Endothelial cell (in vitro differentiated cells): ENCODE measurements at regions not wholly inside any gene's neighbourhood (a gene's known extent, or its start where the extent isn't known, plus 50 kb on each side); places are given as distances from the start of the nearest gene placed in this dataset.

Experiments
- DNase-seq: peaks from one replicate; pipeline ENCODE4 v3.0.0; 2021; ENCODE audit warnings: low spot score
- H3K27ac Mint-ChIP-seq: one replicate; pipeline ENCODE4 v1.8.0; 2021; ENCODE audit warnings: mixed read lengths, inconsistent platforms; ENCODE audit not compliant: unreplicated experiment
- H3K27me3 Mint-ChIP-seq: one replicate; pipeline ENCODE4 v1.8.0; 2021; ENCODE audit warnings: mild to moderate bottlenecking, moderate library complexity, mixed read lengths, inconsistent platforms; ENCODE audit not compliant: unreplicated experiment
- H3K36me3 Mint-ChIP-seq: one replicate; pipeline ENCODE4 v1.8.0; 2021; ENCODE audit warnings: mild to moderate bottlenecking, low read depth, mixed read lengths, inconsistent platforms; ENCODE audit not compliant: unreplicated experiment
- H3K4me1 Mint-ChIP-seq: one replicate; pipeline ENCODE4 v1.8.0; 2021; ENCODE audit warnings: mild to moderate bottlenecking, mixed read lengths, inconsistent platforms; ENCODE audit not compliant: unreplicated experiment
- H3K4me3 Mint-ChIP-seq: one replicate; pipeline ENCODE4 v1.8.0; 2021; ENCODE audit warnings: mild to moderate bottlenecking, mixed read lengths, inconsistent platforms; ENCODE audit not compliant: unreplicated experiment
- H3K9me3 Mint-ChIP-seq: one replicate; pipeline ENCODE4 v1.8.0; 2021; ENCODE audit warnings: mixed read lengths, inconsistent platforms; ENCODE audit not compliant: unreplicated experiment
- TF ChIP-seq, protein P1 (sequence below): fragments of 200-600 bp; sonication (generic); IDR thresholded peaks from one replicate; pipeline ENCODE4 v1.5.0; 2021; ENCODE audit warnings: antibody characterized with exemption; ENCODE audit not compliant: unreplicated experiment

DNA sequence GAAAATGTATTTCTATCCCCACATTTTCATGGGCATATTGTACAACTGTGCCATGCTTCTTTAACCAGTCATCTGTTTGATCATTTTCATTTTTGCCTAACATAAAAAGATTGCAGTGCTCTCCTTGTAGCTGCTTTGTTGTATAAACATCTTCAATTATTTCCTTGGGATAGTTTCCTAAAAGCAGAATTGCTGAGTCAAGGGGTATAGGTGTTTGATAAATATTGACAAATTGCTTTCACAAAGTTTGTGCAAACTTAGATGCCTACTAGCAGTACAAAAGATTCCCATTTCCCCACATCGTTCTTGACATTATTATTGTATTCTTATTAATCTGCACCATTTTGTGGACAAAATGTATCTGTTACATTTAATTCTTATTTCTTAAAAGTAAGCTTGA, 479.6 kb downstream of the FBXO15 start:
- no peak overlapping the region for H3K27ac Mint-ChIP-seq
- no peaks in the 10 kb centered on the region for H3K4me1 Mint-ChIP-seq
- H3K4me3 Mint-ChIP-seq, result no peak overlapping the region
- H3K27me3 Mint-ChIP-seq, result no peaks in the 10 kb centered on the region
- TF ChIP-seq, protein P1, sequence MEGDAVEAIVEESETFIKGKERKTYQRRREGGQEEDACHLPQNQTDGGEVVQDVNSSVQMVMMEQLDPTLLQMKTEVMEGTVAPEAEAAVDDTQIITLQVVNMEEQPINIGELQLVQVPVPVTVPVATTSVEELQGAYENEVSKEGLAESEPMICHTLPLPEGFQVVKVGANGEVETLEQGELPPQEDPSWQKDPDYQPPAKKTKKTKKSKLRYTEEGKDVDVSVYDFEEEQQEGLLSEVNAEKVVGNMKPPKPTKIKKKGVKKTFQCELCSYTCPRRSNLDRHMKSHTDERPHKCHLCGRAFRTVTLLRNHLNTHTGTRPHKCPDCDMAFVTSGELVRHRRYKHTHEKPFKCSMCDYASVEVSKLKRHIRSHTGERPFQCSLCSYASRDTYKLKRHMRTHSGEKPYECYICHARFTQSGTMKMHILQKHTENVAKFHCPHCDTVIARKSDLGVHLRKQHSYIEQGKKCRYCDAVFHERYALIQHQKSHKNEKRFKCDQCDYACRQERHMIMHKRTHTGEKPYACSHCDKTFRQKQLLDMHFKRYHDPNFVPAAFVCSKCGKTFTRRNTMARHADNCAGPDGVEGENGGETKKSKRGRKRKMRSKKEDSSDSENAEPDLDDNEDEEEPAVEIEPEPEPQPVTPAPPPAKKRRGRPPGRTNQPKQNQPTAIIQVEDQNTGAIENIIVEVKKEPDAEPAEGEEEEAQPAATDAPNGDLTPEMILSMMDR, result no peak
- H3K9me3 Mint-ChIP-seq, result no peaks in the 10 kb centered on the region
- H3K36me3 Mint-ChIP-seq, result no peaks in the 10 kb centered on the region
- no peak for DNase-seq

DNA sequence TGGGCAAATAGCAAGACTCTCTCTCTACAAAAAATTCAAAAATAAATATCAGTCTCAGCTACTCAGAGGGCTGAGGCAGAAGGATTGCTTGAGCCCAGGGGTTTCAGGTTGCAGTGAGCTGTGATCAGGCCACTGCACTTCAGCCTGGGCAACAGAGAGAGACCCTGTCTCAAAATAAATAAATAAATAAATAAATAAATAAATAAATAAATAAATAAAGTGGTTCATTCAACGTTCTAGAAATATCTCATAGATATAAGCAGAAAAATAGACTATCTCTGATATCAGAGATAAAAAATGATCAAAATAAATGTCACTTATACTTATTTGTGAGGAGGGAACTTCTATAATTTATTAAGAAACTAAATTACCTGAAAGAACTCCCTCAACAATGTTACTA, 480.9 kb downstream of the FBXO15 start:
- H3K4me3 Mint-ChIP-seq, result no peak overlapping the region
- no peak for DNase-seq
- H3K9me3 Mint-ChIP-seq, result no peaks in the 10 kb centered on the region
- no peaks in the 10 kb centered on the region for H3K36me3 Mint-ChIP-seq
- H3K27ac Mint-ChIP-seq, result no peak overlapping the region
- H3K27me3 Mint-ChIP-seq, result no peaks in the 10 kb centered on the region
- TF ChIP-seq, protein P1, result no peak
- H3K4me1 Mint-ChIP-seq, result peaks cover 3% of the 10 kb centered on the region

GRCh38 chr18:73664896-73665295, 482.7 kb downstream of the FBXO15 start:
- Mint-ChIP-seq H3K27ac (no peak overlapping the region), H3K4me1 (peaks cover 19% of the 10 kb centered on the region)
- TF ChIP-seq, protein P1, result no peak

GRCh38 chr18:73663581-73663980, 484.1 kb downstream of the FBXO15 start:
- no peak for DNase-seq
- peaks cover 5% of the 10 kb centered on the region for H3K27me3 Mint-ChIP-seq
- no peak overlapping the region for H3K27ac Mint-ChIP-seq
- H3K4me3 Mint-ChIP-seq, result no peak overlapping the region
- H3K36me3 Mint-ChIP-seq, result no peaks in the 10 kb centered on the region
- TF ChIP-seq, protein P1, result no peak
- no peaks in the 10 kb centered on the region for H3K9me3 Mint-ChIP-seq
- peaks cover 19% of the 10 kb centered on the region for H3K4me1 Mint-ChIP-seq

More at GRCh38 chr18:73664896-73665295, 482.7 kb downstream of the FBXO15 start:
- H3K9me3 Mint-ChIP-seq, result no peaks in the 10 kb centered on the region
- H3K4me3 Mint-ChIP-seq, result no peak overlapping the region
- H3K36me3 Mint-ChIP-seq, result no peaks in the 10 kb centered on the region
- DNase-seq, result no peak
- peaks cover 5% of the 10 kb centered on the region for H3K27me3 Mint-ChIP-seq

- Mint-ChIP-seq H3K27ac (no peak overlapping the region), H3K27me3 (peaks cover 5% of the 10 kb centered on the region), H3K36me3 (no peaks in the 10 kb centered on the region)
Measured at GRCh38 chr18:73662421-73662820, 485.2 kb downstream of the FBXO15 start.

More at GRCh38 chr18:73662421-73662820, 485.2 kb downstream of the FBXO15 start:
- DNase-seq, result no peak
- H3K4me1 Mint-ChIP-seq, result peaks cover 19% of the 10 kb centered on the region
- TF ChIP-seq, protein P1, result no peak
- H3K9me3 Mint-ChIP-seq, result no peaks in the 10 kb centered on the region
- no peak overlapping the region for H3K4me3 Mint-ChIP-seq
